ENCODE measurements at regions not wholly inside any gene's neighbourhood (a gene's known extent, or its start where the extent isn't known, plus 50 kb on each side); places are given as distances from the start of the nearest gene placed in this dataset.
"Not testable (repeated sequence)": the region's sequence is repeated elsewhere in the genome, so short reads cannot be mapped to it uniquely, and the experiment has no call there.

DNA sequence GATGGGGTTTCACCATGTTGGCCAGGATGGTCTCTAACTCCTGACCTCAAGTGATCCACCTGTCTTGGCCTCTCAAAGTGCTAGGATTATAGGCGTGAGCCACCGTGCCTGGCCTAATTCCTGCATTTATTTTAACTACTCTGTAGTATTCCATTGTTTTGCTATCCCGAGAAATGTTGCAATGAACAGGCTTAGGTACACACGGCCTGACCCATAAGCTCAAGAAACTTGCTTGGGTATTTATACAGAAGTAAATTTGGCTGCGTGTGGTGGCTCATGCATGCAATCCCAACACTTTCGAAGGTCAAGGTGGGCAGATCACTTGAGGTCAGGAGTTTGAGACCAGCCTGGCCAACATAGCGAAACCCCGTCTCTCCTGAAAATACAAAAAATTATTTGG is 67.1 kb upstream of the GPCPD1 start:
- not testable (repeated sequence) for TF ChIP-seq POLR2AphosphoS5, POLR2A, EP300 (IDR thresholded peaks at IDR 0.05)
- TF ChIP-seq, protein P1, sequence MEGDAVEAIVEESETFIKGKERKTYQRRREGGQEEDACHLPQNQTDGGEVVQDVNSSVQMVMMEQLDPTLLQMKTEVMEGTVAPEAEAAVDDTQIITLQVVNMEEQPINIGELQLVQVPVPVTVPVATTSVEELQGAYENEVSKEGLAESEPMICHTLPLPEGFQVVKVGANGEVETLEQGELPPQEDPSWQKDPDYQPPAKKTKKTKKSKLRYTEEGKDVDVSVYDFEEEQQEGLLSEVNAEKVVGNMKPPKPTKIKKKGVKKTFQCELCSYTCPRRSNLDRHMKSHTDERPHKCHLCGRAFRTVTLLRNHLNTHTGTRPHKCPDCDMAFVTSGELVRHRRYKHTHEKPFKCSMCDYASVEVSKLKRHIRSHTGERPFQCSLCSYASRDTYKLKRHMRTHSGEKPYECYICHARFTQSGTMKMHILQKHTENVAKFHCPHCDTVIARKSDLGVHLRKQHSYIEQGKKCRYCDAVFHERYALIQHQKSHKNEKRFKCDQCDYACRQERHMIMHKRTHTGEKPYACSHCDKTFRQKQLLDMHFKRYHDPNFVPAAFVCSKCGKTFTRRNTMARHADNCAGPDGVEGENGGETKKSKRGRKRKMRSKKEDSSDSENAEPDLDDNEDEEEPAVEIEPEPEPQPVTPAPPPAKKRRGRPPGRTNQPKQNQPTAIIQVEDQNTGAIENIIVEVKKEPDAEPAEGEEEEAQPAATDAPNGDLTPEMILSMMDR (IDR thresholded peaks at IDR 0.05): not testable (repeated sequence)
